ENCODE measurements at regions not wholly inside any gene's neighbourhood (a gene's known extent, or its start where the extent isn't known, plus 50 kb on each side); places are given as distances from the start of the nearest gene placed in this dataset.

DNA sequence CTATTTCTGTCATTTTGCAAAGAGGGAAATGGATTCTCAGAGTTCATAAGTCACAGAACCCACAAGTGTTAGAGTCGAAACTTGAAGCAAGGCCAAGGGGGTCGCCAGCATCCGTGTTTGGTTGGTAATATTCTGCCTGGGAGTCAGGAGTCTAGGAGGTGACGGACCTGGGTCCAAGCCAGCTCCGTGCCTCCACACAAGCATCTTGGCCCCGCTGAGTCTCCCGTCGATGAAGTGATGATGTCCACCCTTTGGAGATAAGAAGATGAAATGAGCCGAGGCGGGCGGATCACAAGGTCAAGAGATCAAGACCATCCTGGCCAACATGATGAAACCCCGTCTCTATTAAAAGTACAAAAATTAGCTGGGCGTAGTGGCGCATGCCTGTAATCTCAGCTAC lies 53.2 kb upstream of the TNRC6C start:
- no peak for DNase-seq

DNA sequence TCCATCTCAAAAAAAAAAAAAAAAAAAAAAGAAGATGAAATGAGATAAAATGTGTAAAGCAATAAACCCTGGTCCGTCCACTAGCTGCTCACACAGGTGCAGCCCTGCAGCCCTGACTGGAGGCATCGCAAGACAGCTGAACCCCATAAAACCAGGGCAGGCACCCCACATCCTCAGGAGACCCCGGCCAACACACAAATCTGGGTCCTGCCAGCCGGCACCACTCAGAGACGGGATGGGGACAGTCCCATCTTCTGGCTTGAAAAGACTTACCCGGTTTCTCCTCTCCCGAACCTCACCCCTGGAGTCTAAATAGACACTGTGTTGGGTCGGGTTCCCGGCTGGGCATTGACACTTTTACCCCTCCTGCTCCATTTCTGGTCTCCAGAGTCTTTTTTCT lies 52.7 kb upstream of the TNRC6C start:
- no peak for DNase-seq

GRCh38 chr17:77906377-77906871 lies 52.1 kb upstream of the TNRC6C start:
- DNase-seq: no peak

DNA sequence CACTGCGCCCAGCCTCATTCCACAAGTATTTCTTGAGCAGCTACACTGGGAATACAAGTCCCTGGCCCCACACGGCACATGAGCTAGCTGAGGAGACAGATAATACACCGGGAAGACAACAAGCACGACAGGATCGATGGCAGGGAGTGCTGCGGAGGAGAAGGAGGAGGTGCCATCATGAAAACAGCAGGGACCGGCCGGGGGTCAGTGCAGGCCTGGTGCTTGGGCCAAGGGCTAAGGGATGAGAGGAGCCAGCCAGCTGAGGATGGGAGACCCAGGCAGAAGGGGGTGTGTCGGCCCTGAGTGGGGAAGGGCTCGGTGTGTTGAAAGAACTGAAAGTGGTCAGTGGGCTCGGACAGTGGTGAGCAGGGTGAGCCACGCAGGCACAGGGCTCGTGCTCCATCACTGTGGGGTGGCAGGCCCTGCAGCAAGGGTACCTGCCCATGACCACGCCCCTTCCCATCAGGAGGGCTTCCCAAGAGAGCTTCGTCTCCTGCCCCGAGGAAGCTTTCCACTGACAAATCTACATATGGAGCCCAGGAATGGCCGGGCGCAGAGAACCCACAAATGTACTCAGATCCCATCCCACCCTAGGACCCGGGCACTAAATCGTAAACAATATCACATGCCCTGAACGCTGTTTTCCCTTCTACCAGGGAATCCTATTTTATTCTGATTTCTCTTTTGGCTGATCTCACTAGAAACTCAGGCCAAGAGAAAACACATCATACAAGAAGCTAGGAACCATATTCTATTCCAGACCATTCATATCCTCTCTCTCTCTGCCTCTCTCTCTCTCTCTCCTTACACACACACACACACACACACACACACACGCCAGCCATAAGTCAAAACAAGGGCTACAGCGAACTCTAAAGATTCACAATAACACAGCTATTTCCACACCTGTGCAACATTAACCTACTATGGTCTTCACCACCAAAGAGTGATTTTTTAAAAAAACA lies 50.7 kb upstream of the TNRC6C start:
- no peak for DNase-seq

- no peak for DNase-seq
Measured at GRCh38 chr17:77908501-77908900, 50.0 kb upstream of the TNRC6C start.

Measured in NCI-H226 (cell line).